Heart left ventricle (tissue), 16 donors: ENCODE measurements at regions not wholly inside any gene's neighbourhood (a gene's known extent, or its start where the extent isn't known, plus 50 kb on each side); places are given as distances from the start of the nearest gene placed in this dataset.

Experiments used
- ATAC-seq, 4 donors: fragments of 200-7000 bp; cut with Tn5 transposase; one replicate each; pipeline ENCODE4 v1.9.1; 2020 to 2022; ENCODE audit warnings: moderate library complexity in 4 of 4, mild to moderate bottlenecking in 3 of 4, moderate number of reproducible peaks in 1 of 4
- DNase-seq, 5 donors: peaks; one replicate each; pipeline ENCODE4 v3.0.0-alpha.2; 2020
- H3K27ac ChIP-seq, 12 donors: fragments of 200-600 bp; sonication (generic) in 4 of 12; one replicate each; pipeline versions ENCODE4 v1.5.0 to v1.8.0; 2016 to 2022; ENCODE audit warnings: mild to moderate bottlenecking in 2 of 12
- H3K27me3 ChIP-seq, 9 donors: fragments of 200-600 bp; sonication (generic) in 2 of 9; one replicate each; pipeline versions ENCODE4 v1.5.1 to v1.8.0; 2016 to 2022; ENCODE audit warnings: mild to moderate bottlenecking in 3 of 9
- H3K36me3 ChIP-seq, 9 donors: fragments of 200-600 bp; sonication (generic) in 2 of 9; one replicate each; pipeline versions ENCODE4 v1.5.0 to v1.8.0; 2018 to 2022; ENCODE audit warnings: mild to moderate bottlenecking in 2 of 9
- H3K4me1 ChIP-seq, 12 donors: fragments of 200-600 bp; sonication (generic) in 4 of 12; one replicate each; pipeline versions ENCODE4 v1.5.0 to v1.8.0; 2016 to 2022; ENCODE audit warnings: mild to moderate bottlenecking in 3 of 12
- H3K4me3 ChIP-seq, 12 donors: fragments of 200-600 bp; sonication (generic) in 4 of 12; one replicate each; pipeline versions ENCODE4 v1.5.0 to v1.8.0; 2017 to 2022; ENCODE audit warnings: mild to moderate bottlenecking in 9 of 12, moderate library complexity in 4 of 12
- H3K9me3 ChIP-seq, 12 donors: fragments of 200-600 bp; sonication (generic) in 4 of 12; one replicate each; pipeline versions ENCODE4 v1.5.0 to v1.8.0; 2016 to 2022; ENCODE audit warnings: mild to moderate bottlenecking in 1 of 12
- CTCF ChIP-seq, 12 donors: fragments of 200-600 bp; sonication (generic) in 4 of 12; IDR thresholded peaks; one replicate each; pipeline versions ENCODE4 v1.5.0 to v1.8.0; 2018 to 2022; ENCODE audit warnings: antibody characterized with exemption in 12 of 12, mild to moderate bottlenecking in 5 of 12
- POLR2A ChIP-seq, 2 donors: fragments of 450-650 bp; IDR thresholded peaks; one replicate each; pipeline ENCODE4 v1.6.1; 2017; ENCODE audit warnings: antibody characterized with exemption in 2 of 2, mild to moderate bottlenecking in 2 of 2, moderate library complexity in 2 of 2
- WGBS, 4 donors: extraction: QIAGEN DNeasy Blood & Tissue Kit in 2 of 4; methylation state at CpG; one replicate each; pipeline versions ENCODE4 v1.1.5 to v1.1.7; 2013 to 2018; 5-methylcytosine and 5-hydroxymethylcytosine counted together
- intact Hi-C, 10 donors: fragments of 100-400 bp; cut with DNase I; formaldehyde crosslinking; loops; one replicate each; pipeline versions ENCODE4 v1.11.1 to v1.14.2; 2022
- donor health status: ischemic (EF 13 %, LVEDD 7.1; RV severe dilation, severe dysfunction).
- donor health status: healthy with polysubstance abuse.
- donor health status: DM: no; HTN: yes; CAD: no.
- donor health status: DM: no; HTN: no; CAD: no.
- donor health status: ischemic (EF 25% LVEDD 6.9; RV normal size, moderate dysfunction).
- donor health status: ischemic (EF 25% LVEDD 5.7; RV mildly dilated, moderate dysfunction).
- donor health status: healthy.
- donor health status: DM: yes; HTN: yes; CAD: no.
- donor health status: ischemic (EF 35%, LVEDD 5.7; RV mildly dilated, moderate dysfunction).
- donor health status: nonischemic (EF 11% LVEDD 7.7; RV severe dilation, severe dysfunction).
- donor health status: DM: yes; HTN: yes; CAD: no.
- donor health status: PGD.
- donor health status: ischemic (EF 29% LVEDD 5.4; RV normal size, mild dysfunction).
- donor health status: nonischemic (EF 23%, LVEDD 6.1; RV moderate dilation, normal function).

GRCh38 chr11:115699326-115699725, 195.1 kb upstream of the CADM1 start:
- 73 to 78% (median 76%) methylated on average over 5 of the region's 5 CpGs for WGBS, 4 donors
- DNase-seq (no peak), ATAC-seq (peak in 1 of 4 donors; percentile 2)
- H3K4me3 ChIP-seq, result no peak overlapping the region
- peak overlapping the region in 9 of 12 donors; percentile 47 to 88 (median 72) for H3K27ac ChIP-seq
- peaks cover 0 to 2% (median 0%) of the 10 kb centered on the region in 12 donors for H3K9me3 ChIP-seq
- H3K4me1 ChIP-seq, result peaks cover 0 to 33% (median 15%) of the 10 kb centered on the region in 12 donors
- TF ChIP-seq CTCF (IDR thresholded peaks at IDR 0.05), result no peak
- no peak for TF ChIP-seq POLR2A (IDR thresholded peaks at IDR 0.05)
- H3K27me3 ChIP-seq, result no peaks in the 10 kb centered on the region
- H3K36me3 ChIP-seq, result no peaks in the 10 kb centered on the region
- intact Hi-C loops, result no loop called here

DNA sequence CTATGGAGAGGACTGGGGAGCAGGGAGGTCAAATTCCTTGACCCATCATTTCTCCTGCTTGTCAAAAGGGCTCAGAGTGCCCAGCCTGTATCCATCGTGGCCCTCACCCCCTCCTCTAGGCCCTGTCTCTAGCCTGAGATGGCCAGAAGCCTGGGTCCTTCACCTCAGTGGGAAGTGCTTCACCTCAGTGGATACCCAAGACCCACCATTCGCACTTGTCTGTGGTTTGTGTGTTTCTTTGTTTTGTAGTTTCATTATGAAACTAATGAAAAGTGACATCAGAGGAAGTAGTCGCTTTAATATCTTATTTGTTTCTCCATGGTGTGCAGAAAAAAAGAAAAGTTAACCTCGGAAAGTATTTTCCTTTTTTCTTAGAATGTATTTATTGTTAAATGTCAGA, 194.0 kb upstream of the CADM1 start:
- no peak for TF ChIP-seq POLR2A (IDR thresholded peaks at IDR 0.05)
- no peak for TF ChIP-seq CTCF (IDR thresholded peaks at IDR 0.05)
- intact Hi-C loops, result no loop called here
- ATAC-seq (no peak), DNase-seq (no peak)
- no peak overlapping the region for H3K27ac ChIP-seq
- no peak overlapping the region for H3K4me3 ChIP-seq
- H3K4me1 ChIP-seq, result peaks cover 0 to 33% (median 15%) of the 10 kb centered on the region in 12 donors
- 81 to 91% (median 86%) methylated on average over 4 of the region's 4 CpGs for WGBS, 4 donors
- no peaks in the 10 kb centered on the region for H3K36me3 ChIP-seq
- H3K9me3 ChIP-seq, result no peaks in the 10 kb centered on the region
- no peaks in the 10 kb centered on the region for H3K27me3 ChIP-seq

DNA sequence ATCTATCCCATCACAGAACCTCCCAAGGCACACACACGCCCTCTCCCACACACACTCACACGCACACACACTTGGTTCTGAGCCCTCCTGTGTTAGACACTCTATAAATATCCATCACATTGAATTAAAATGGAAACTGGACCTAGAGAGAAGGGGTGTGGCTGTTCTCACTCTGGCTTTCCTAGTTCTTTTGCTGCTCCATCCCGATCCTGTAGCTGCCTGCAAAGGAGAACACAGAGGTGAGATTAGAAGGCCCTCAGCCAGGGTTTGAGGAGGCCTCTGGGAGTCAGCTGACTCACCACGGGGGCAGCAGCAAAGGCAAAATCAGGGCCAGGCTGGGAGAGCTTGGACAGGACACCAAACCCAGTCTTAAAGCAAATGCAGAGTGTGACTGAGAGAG, 192.3 kb upstream of the CADM1 start:
- H3K27me3 ChIP-seq, result no peaks in the 10 kb centered on the region
- H3K4me1 ChIP-seq, result peaks cover 0 to 33% (median 15%) of the 10 kb centered on the region in 12 donors
- TF ChIP-seq POLR2A (IDR thresholded peaks at IDR 0.05) (no peak), CTCF (IDR thresholded peaks at IDR 0.05) (no peak)
- no peaks in the 10 kb centered on the region for H3K36me3 ChIP-seq
- DNase-seq (peak in 2 of 5 donors; percentile 41 to 52), ATAC-seq (peak in 3 of 4 donors; percentile 52 to 54 (median 53))
- no peaks in the 10 kb centered on the region for H3K9me3 ChIP-seq
- H3K4me3 ChIP-seq, result no peak overlapping the region
- peak overlapping the region in 6 of 12 donors; percentile 22 to 68 (median 40) for H3K27ac ChIP-seq
- 28 to 40% (median 35%) methylated on average over 4 of the region's 4 CpGs for WGBS, 4 donors
- intact Hi-C loops, result no loop called here

DNA sequence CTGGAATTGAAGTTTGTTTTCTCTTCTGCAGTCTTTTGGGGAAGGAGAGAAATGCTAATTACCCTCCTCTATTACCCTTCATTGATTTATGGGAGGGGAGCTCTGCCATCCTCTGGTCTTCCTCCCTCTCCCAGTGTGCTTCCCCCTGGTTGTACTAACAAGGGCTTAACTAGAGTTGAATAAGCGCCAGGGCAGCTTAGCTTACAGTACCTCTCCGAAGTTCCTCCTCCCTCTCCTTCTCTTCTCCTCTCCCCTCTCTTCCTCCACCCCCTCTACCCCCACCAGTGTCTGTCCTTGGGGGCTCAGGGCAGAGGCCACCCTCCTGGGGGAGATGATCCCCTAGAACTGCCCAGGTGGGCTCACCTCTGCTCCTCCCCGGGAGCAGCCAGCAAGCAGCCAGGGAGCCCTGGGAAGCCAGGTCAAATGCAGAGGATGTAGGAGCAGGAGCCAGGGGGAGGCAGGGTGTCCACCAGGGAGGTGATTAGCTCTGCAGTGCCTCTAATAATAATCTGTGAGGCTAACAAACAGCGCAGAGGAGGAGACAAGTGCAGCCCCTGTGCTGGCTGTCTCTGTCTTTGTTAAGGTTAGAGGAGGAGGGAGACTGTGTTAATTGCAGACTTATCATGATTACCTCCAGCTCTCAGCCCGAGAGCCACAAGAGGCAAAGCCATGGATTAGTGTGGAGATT, 191.6 kb upstream of the CADM1 start:
- Histone ChIP-seq H3K9me3 (no peaks in the 10 kb centered on the region), H3K4me1 (peaks cover 0 to 33% (median 15%) of the 10 kb centered on the region in 12 donors), H3K4me3 (no peak overlapping the region), H3K27ac (peak overlapping the region in 4 of 12 donors; percentile 33 to 68 (median 38)), H3K27me3 (no peaks in the 10 kb centered on the region), H3K36me3 (no peaks in the 10 kb centered on the region)
- TF ChIP-seq POLR2A (IDR thresholded peaks at IDR 0.05), result no peak
- TF ChIP-seq CTCF (IDR thresholded peaks at IDR 0.05), result no peak
- intact Hi-C loops, result no loop called here
- whole genome bisulfite sequencing, 4 donors, result 47 to 62% (median 51%) methylated on average over 5 of the region's 5 CpGs
- DNase-seq (no peak), ATAC-seq (no peak)
